ENCODE measurements at regions not wholly inside any gene's neighbourhood (a gene's known extent, or its start where the extent isn't known, plus 50 kb on each side); places are given as distances from the start of the nearest gene placed in this dataset.
"Not testable (repeated sequence)": the region's sequence is repeated elsewhere in the genome, so short reads cannot be mapped to it uniquely, and the experiment has no call there.

GRCh38 chr2:180591947-180592346 is 388.5 kb upstream of the UBE2E3 start:
- DNase-seq = no peak

- DNase-seq = not testable (repeated sequence)
Observed at GRCh38 chr2:180591093-180591781, 389.2 kb upstream of the UBE2E3 start.

DNA sequence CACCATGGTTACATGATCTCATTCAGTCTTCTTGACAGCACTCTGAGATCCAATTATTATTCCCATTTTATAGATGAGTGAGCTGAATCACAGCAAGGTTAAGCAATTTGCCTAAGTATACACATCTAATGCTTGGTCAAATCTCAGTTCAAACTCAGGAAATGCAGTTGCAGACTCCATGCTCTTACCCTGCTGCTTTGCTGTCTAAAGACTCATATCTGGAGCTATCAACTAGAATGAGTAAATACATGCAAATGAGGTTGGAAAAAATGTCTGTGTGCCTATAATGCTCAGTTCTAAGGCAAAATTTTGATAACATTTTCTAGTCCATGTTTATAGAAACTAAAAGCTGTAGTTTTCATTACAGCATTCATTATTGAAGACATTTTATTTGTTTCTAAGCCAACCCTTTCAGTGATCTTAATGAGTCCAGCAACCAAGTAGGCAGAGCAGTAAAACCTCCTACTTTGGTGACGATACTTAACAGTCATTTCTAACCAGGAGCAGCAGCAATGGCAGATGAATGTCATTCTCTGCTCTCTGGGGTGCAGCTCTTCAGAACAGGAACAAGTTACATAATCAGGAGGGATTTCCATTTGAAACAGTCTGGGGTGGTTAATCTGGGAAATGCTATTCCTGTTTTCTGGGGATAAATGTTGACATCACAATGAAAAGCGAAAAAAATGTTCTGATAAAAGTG is 396.8 kb upstream of the UBE2E3 start:
- DNase-seq = no peak

DNA sequence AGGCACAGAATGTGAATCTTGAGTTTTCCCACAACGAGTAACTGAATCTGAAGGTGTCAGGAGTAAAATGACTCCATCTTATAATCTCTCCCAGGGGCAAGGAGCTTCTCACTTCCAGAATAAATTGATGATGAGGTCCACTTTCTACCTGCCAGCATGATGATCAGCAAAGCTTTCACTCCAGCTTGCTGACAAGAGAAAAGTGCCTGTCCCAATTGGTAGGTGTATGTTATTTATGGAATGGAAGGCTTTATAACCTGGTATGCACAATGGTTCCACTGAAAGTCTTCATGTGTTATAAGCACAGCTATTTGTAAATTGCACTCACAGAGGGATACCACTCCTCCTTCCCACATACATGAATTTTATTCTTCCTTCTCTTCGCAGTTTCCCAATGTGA is 401.0 kb upstream of the UBE2E3 start:
- DNase-seq = no peak

DNA sequence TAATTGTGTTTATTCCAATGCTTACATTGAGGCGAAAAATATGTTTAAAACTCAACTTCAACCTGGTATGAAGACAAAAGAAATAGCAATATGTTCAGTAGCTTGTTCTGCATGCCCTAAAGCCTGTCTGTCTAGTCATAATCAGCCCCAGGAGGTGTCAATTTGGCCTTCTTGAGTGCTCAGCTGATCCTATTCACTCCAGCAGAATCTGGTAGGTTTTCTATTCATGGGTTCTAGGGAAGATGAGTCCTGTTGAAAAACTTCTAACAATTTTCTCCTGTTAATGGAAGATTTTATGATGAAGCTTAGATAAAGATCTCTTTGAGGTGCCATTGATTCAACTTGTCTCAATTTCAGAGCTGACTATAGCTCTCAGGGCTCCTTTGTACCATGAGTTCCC is 402.0 kb upstream of the UBE2E3 start:
- DNase-seq = no peak

- DNase-seq = no peak
Observed at GRCh38 chr2:180577567-180577966, 402.8 kb upstream of the UBE2E3 start.

- DNase-seq = no peak
Observed at GRCh38 chr2:180573951-180574350, 406.5 kb upstream of the UBE2E3 start.

GRCh38 chr2:180572346-180572745 is 408.1 kb upstream of the UBE2E3 start:
- no peak for DNase-seq

DNA sequence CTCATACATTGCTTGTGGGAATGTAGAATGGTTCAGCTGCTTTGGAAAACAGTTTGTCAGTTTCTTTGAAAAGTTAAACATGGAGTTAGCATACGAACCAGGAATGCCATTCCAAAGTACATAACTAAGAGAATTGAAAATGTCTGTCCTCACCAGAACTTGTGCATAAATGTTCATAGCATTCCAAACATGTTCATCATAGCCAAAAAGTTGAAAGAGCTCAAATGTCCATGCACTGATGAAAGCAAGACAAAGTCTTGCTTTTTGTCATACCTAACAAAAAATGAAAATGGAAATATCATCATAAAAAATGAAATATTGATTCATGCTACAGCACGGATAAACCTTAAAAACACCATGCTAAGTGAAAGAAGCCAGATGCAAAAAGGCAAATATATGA is 408.8 kb upstream of the UBE2E3 start:
- no peak for DNase-seq

DNA sequence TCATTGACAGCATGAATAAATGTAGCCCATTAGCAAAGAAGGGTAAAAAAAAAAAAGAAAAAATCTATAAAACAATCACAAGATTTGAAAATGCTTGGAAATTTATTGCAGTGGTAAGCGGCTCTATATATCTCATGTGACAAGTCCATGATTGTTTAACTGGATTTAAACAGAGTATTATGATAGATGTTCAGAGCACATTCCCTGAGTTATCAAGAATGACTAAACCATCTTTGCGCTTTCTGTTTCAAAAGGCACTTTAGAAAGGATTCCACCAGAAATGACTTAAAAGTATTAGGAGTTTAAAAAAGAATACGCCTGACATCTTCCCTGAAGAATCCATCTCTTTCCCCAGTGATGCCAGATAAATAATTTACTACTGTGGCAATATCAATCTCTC is 409.5 kb upstream of the UBE2E3 start:
- no peak for DNase-seq

GRCh38 chr2:180564051-180564450 is 416.4 kb upstream of the UBE2E3 start:
- no peak for DNase-seq

- DNase-seq = no peak
Observed at GRCh38 chr2:180562378-180562777, 418.0 kb upstream of the UBE2E3 start.

- DNase-seq = no peak
Observed at GRCh38 chr2:180559771-180560170, 420.6 kb upstream of the UBE2E3 start.

- no peak for DNase-seq
Observed at GRCh38 chr2:180559038-180559437, 421.4 kb upstream of the UBE2E3 start.

DNA sequence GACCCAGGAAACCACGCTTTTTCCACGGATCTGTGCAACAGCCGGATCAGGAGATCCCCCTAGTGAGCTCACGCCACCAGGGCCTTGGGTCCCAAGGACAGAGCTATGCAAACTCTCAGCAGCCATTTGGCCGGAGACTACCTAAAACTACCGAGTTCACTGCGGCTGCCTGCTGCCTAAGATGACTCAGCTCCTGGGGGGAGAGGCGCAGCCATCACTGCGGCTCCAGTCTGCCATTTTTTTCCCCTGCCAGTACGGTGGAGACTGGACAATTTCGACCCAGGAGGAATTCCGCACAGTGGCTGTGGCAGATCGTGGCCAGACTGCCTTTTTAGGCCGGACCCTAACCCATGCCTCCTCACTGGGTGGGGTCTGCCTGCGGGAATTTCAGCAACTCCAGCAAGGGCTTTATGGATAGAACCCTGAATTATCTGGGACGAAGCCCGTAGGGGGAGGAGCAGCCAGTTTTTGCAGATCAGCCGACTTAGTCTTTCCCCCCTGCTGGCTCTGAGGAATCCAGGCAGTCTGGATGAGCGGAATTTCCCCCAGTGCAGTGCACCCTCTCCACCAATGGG is 424.9 kb upstream of the UBE2E3 start:
- no peak for DNase-seq

- no peak for DNase-seq
Observed at GRCh38 chr2:180554330-180554729, 426.1 kb upstream of the UBE2E3 start.

GRCh38 chr2:180553094-180553715 is 427.2 kb upstream of the UBE2E3 start:
- no peak for DNase-seq

DNA sequence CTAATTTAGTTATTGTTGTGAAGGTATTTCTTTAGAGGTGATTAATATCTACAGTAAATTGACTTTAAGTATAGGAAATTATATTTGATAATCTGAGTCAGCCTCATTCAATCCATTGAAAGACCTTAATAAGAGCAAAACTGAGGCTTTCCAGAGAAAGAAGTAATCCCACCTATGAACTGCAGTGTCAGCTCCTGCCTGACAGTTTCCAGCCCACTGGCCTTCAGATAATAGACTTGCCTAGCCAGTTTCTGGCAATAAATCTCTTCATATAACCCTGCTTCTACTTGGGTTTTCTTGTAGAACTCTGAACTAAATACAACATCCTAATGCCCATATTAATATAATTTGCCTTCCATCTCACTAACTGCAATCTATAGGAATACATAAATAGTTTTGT is 437.9 kb upstream of the UBE2E3 start:
- DNase-seq = no peak

DNA sequence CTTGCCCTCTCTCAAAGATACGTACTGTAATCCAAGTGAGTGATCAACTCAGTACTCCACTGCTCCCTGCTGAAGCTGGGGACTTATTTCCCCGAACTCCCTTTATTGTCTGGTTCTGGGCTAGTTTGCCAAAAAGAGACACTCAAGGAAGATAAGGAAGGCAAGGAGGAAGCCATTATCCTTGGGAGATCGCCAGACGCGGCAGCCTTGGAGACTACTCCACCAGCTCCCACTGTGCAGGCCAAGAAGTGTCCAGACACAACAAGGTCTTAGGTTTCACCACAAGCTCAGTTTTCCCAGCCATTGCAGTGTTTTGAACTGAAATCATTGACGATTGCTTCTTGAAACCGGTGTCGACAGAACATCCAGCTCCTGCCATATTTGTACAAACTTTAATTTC is 439.6 kb upstream of the UBE2E3 start:
- no peak for DNase-seq

- no peak for DNase-seq
Observed at GRCh38 chr2:180539541-180539940, 440.9 kb upstream of the UBE2E3 start.

- DNase-seq = no peak
Observed at GRCh38 chr2:180535289-180535688, 445.1 kb upstream of the UBE2E3 start.

DNA sequence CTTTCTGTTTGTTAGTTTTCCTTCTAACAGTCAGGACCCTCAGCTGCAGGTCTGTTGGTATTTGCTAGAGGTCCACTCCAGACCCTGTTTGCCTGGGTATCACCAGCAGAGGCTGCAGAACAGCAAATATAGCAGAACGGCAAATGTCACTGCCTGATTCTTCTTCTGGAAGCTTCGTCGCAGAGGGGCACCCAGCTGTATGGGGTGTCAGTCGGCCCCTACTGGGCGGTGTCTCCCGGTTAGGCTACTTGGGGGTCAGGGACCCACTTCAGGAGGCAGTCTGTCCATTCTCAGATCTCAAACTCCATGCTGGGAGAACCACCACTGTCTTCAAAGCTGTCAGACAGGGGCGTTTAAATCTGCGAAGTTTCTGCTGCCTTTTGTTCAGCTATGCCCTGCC is 448.6 kb upstream of the UBE2E3 start:
- DNase-seq = not testable (repeated sequence)

GRCh38 chr2:180524499-180524898 is 455.9 kb upstream of the UBE2E3 start:
- no peak for DNase-seq
